Keratinocyte (primary cell): ENCODE measurements at regions not wholly inside any gene's neighbourhood (a gene's known extent, or its start where the extent isn't known, plus 50 kb on each side); places are given as distances from the start of the nearest gene placed in this dataset.

Experiments used
- CTCF ChIP-seq, 3 experiments: IDR thresholded peaks in 1 of 3; conservative IDR thresholded peaks in 1 of 3; optimal IDR thresholded peaks in 1 of 3; 2 replicates in 2 of 3; 3 replicates in 1 of 3; pipeline versions ENCODE3 to v1.5.1; 2011; ENCODE audit warnings: low read length in 3 of 3, mild to moderate bottlenecking in 3 of 3, moderate library complexity in 2 of 3, control low read depth in 1 of 3, inconsistent platforms in 1 of 3; ENCODE audit not compliant: insufficient read depth in 2 of 3; ENCODE audit errors: extremely low read depth in 1 of 3
- EZH2 ChIP-seq: IDR thresholded peaks from one replicate; pipeline ENCODE4 v1.6.1; 2012; ENCODE audit warnings: inconsistent platforms, mild to moderate bottlenecking, low read length, moderate library complexity

- TF ChIP-seq CTCF (optimal IDR thresholded peaks at IDR 0.05 in 1 of 3, IDR thresholded peaks at IDR 0.05 in 1 of 3, conservative IDR thresholded peaks at IDR 0.05 in 1 of 3; ENCODE audit: extremely low read depth in 1 of 3, insufficient read depth in 2 of 3, low read length in 3 of 3) = no peak
- TF ChIP-seq EZH2 = no peak
Observed at GRCh38 chr2:423479-423878, 135.6 kb upstream of the ALKAL2 start.
